Thoracic aorta (tissue), 2 donors: ENCODE measurements at regions not wholly inside any gene's neighbourhood (a gene's known extent, or its start where the extent isn't known, plus 50 kb on each side); places are given as distances from the start of the nearest gene placed in this dataset.

Experiments used
- ATAC-seq: fragments of 150-250 bp; one replicate; pipeline ENCODE4 v1.8.0; 2017; ENCODE audit warnings: low read depth; ENCODE audit not compliant: insufficient number of reproducible peaks, low FRiP score
- DNase-seq: peaks from one replicate; pipeline ENCODE4 v3.0.0-alpha.2; 2020; ENCODE audit warnings: low spot score
- H3K27ac ChIP-seq, 2 donors: fragments of 200-600 bp; sonication (generic); 1 replicate in 1 of 2; 2 replicates in 1 of 2; pipeline ENCODE4 v1.5.1; 2016; ENCODE audit warnings: mild to moderate bottlenecking in 2 of 2, moderate library complexity in 2 of 2
- H3K27me3 ChIP-seq: fragments of 200-600 bp; sonication (generic); replicated peaks from 2 replicates; pipeline ENCODE4 v1.6.0; 2016; ENCODE audit warnings: mild to moderate bottlenecking; ENCODE audit not compliant: insufficient read depth
- H3K36me3 ChIP-seq: fragments of 200-600 bp; sonication (generic); one replicate; pipeline ENCODE4 v1.5.1; 2016
- H3K4me1 ChIP-seq, 2 donors: fragments of 200-600 bp; sonication (generic); 1 replicate in 1 of 2; 2 replicates in 1 of 2; pipeline versions ENCODE4 v1.5.1 to v1.6.0; 2016; ENCODE audit warnings: low read depth in 2 of 2, mild to moderate bottlenecking in 1 of 2; ENCODE audit not compliant: control insufficient read depth in 1 of 2
- H3K4me3 ChIP-seq: fragments of 200-600 bp; sonication (generic); 2 replicates; pipeline ENCODE4 v1.5.1; 2016; ENCODE audit warnings: mild to moderate bottlenecking
- H3K9me3 ChIP-seq: fragments of 200-600 bp; sonication (generic); 2 replicates; pipeline ENCODE4 v1.5.1; 2016
- CTCF ChIP-seq: fragments of 200-600 bp; sonication (generic); IDR thresholded peaks from one replicate; pipeline ENCODE4 v1.5.1; 2019; ENCODE audit warnings: antibody characterized with exemption

DNA sequence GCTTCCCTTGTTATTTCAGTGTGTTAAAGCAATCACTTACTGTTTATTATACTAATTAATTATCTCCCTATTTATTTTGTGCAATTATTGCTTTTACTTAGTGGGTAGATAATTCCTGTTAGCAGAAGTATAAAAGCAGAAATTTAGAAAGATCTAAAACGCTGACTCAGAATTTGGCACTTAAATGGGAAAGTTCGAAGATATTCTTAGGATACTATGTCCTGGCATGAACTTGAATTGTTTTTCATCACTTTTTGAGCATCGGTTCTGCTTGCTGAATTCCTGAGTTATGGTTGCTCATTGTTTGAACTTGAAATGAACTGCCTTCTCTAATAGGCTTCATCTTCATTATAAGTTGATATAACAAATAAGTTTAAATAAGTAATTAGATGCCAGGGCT, 325.4 kb downstream of the JRKL start:
- no peaks in the 10 kb centered on the region for H3K27me3 ChIP-seq
- no peaks in the 10 kb centered on the region for H3K36me3 ChIP-seq
- DNase-seq (no peak), ATAC-seq (no peak)
- TF ChIP-seq CTCF = no peak
- H3K27ac ChIP-seq = no peak overlapping the region
- H3K9me3 ChIP-seq = no peaks in the 10 kb centered on the region
- no peak overlapping the region for H3K4me3 ChIP-seq
- no peaks in the 10 kb centered on the region for H3K4me1 ChIP-seq

- no peak for ATAC-seq
Measured at GRCh38 chr11:96736601-96737000, 346.8 kb downstream of the JRKL start.

DNA sequence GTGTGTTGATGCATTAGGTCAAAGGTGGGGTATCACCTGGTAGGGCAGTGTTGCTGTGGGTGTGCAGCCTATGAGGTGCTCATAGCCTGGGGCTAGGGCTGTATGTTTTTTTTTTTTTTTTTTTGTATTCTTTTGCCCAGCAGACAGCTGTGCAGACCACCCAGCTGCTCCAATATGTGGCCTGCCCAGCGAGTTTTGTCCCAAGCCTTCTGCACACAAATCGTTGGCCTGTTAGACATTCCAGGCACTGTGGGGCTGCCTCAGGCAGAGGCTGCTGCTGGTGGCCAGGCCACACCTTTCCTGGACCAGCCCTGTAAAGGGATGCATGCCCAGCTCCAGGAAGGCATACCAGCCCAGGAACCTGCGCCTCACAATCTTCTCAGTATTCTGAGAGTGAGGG, 348.5 kb downstream of the JRKL start:
- no peaks in the 10 kb centered on the region for H3K27me3 ChIP-seq
- TF ChIP-seq CTCF = no peak
- no peak overlapping the region for H3K27ac ChIP-seq
- H3K4me1 ChIP-seq = peaks cover 4 to 17% of the 10 kb centered on the region in 2 donors
- H3K36me3 ChIP-seq = no peaks in the 10 kb centered on the region
- DNase-seq (no peak), ATAC-seq (no peak)
- no peaks in the 10 kb centered on the region for H3K9me3 ChIP-seq
- no peak overlapping the region for H3K4me3 ChIP-seq

More at GRCh38 chr11:96736601-96737000, 346.8 kb downstream of the JRKL start:
- H3K36me3 ChIP-seq = no peaks in the 10 kb centered on the region
- H3K4me3 ChIP-seq = no peak overlapping the region
- no peaks in the 10 kb centered on the region for H3K9me3 ChIP-seq
- no peak for DNase-seq
- TF ChIP-seq CTCF = no peak
- peaks cover 4 to 17% of the 10 kb centered on the region in 2 donors for H3K4me1 ChIP-seq
- H3K27ac ChIP-seq = no peak overlapping the region
- no peaks in the 10 kb centered on the region for H3K27me3 ChIP-seq

DNA sequence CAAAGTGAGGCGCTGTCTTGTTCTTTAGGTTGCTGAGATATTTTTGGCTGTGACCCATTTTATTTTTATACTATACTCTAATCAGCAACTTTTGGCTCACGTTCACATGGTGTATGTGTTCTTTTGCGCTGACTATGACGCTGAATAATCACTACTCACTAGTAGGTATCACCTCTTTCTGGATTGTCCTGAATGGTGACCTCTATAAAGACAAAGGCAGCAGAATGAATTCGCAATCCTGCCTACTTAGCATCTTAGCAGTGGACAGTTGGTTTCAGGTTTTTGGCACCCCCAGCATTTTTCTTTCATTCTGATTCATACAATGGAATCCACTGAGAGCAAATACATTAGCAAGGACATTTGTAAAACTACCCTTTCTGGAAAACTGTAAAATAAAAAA, 351.3 kb downstream of the JRKL start:
- Histone ChIP-seq H3K9me3 (no peaks in the 10 kb centered on the region), H3K4me1 (peaks cover 4 to 17% of the 10 kb centered on the region in 2 donors), H3K27ac (no peak overlapping the region), H3K4me3 (no peak overlapping the region), H3K36me3 (no peaks in the 10 kb centered on the region), H3K27me3 (no peaks in the 10 kb centered on the region)
- ATAC-seq (no peak), DNase-seq (no peak)
- no peak for TF ChIP-seq CTCF

- DNase-seq (no peak), ATAC-seq (no peak)
- no peaks in the 10 kb centered on the region for H3K36me3 ChIP-seq
- no peak overlapping the region for H3K4me3 ChIP-seq
- TF ChIP-seq CTCF = no peak
- peaks cover 10 to 24% of the 10 kb centered on the region in 2 donors for H3K4me1 ChIP-seq
- no peaks in the 10 kb centered on the region for H3K27me3 ChIP-seq
- H3K27ac ChIP-seq = no peak overlapping the region
- no peaks in the 10 kb centered on the region for H3K9me3 ChIP-seq
Measured at GRCh38 chr11:96744697-96745096, 354.9 kb downstream of the JRKL start.
